ENCODE measurements at regions not wholly inside any gene's neighbourhood (a gene's known extent, or its start where the extent isn't known, plus 50 kb on each side); places are given as distances from the start of the nearest gene placed in this dataset.

DNA sequence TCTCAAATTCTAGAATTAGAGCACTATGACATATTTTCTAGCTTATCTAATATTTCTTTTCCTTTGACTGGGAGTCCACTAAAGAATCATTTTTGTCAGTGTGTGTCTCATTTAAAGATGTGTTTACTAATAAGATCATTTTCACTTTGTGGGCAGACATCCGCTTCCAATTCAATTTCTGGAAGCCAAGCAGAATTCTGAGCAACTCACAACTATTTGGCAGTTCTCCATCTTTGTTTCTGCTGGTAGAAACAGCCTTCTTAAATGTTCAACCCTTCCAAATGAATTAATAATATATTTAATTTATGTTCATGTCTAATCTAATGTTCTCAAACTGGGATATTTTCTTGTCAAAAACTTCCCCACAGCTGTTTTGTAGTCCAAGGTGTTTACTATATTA is 411.8 kb downstream of the KCTD12 start:
- H3K4me3 ChIP-seq (ENCODE audit: low read depth, low read length): no peak overlapping the region
- no peak for TF ChIP-seq CTCF (conservative IDR thresholded peaks at IDR 0.05; ENCODE audit: low read depth, low read length)
- peak; percentile 57 for DNase-seq (ENCODE audit: low read depth)

GRCh38 chr13:76473552-76474134 is 412.6 kb downstream of the KCTD12 start:
- peak; percentile 83 for TF ChIP-seq CTCF (conservative IDR thresholded peaks at IDR 0.05; ENCODE audit: low read depth, low read length)
- no peak overlapping the region for H3K4me3 ChIP-seq (ENCODE audit: low read depth, low read length)
- peak; percentile 92 for DNase-seq (ENCODE audit: low read depth)

DNA sequence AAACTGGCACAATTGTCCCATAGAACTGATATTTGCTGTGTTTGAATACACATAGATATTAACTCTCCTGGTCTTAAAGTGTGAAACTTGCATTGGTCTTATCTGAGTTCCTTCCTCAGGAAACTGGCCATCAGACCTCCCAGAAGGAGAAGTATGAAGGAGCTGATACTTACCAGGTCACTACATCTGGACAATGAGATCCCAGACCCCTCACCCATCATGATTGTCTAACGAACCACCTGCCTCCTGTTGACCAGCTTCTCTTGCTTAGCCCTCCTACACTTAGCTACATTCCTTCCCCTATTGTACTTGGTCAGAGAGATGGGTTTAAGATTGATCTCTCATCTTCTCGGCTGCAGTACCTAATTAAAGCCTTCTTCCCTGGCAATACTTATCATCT is 413.3 kb downstream of the KCTD12 start:
- H3K4me3 ChIP-seq (ENCODE audit: low read depth, low read length): no peak overlapping the region
- no peak for TF ChIP-seq CTCF (conservative IDR thresholded peaks at IDR 0.05; ENCODE audit: low read depth, low read length)
- no peak for DNase-seq (ENCODE audit: low read depth)

- no peak for DNase-seq (ENCODE audit: low read depth)
- no peak for TF ChIP-seq CTCF (conservative IDR thresholded peaks at IDR 0.05; ENCODE audit: low read depth, low read length)
Measured at GRCh38 chr13:76471486-76471885, 414.7 kb downstream of the KCTD12 start.

DNA sequence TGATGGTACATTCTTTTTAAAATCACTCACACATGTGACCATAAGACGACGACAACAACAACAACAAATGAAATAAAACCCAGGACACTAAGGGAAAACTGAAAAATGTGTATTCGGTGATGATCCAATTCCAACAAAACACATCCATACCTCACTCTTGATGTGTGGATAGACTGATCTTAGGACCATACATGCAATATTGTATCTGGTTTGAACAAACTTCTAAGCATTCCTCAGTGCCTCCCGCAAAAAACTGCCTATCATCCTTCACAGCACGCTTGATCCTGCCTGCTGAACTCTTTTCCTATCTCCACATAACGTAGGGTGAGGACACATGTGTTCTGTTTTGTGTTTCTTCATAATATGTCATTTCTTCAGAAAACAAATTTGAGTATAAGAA is 415.2 kb downstream of the KCTD12 start:
- TF ChIP-seq CTCF (conservative IDR thresholded peaks at IDR 0.05; ENCODE audit: low read depth, low read length): no peak
- no peak overlapping the region for H3K4me3 ChIP-seq (ENCODE audit: low read depth, low read length)
- DNase-seq (ENCODE audit: low read depth): no peak

More at GRCh38 chr13:76471486-76471885, 414.7 kb downstream of the KCTD12 start:
- no peak overlapping the region for H3K4me3 ChIP-seq (ENCODE audit: low read depth, low read length)

DNA sequence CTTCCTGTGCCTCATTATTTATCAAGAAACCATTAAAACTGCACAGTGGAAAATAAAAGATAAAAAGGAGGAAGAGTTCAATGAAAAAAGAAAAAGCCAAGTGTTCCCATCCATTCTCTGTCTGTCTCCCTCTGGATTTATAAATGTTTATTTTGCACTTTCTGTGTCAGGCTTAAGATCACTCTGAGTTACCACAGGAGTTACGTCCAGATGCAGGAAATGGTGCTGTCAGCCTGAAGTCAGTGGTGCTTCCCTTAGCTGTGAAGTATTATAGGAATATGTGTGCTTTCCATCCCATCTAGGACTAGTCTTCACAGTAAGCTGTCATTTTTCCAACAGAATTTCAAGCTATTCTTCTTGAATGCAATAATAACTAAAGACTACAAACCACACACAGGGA is 420.2 kb downstream of the KCTD12 start:
- DNase-seq (ENCODE audit: low read depth): peak; percentile 28
- TF ChIP-seq CTCF (conservative IDR thresholded peaks at IDR 0.05; ENCODE audit: low read depth, low read length): no peak
- H3K4me3 ChIP-seq (ENCODE audit: low read depth, low read length): no peak overlapping the region

- no peak overlapping the region for H3K4me3 ChIP-seq (ENCODE audit: low read depth, low read length)
- no peak for DNase-seq (ENCODE audit: low read depth)
- no peak for TF ChIP-seq CTCF (conservative IDR thresholded peaks at IDR 0.05; ENCODE audit: low read depth, low read length)
Measured at GRCh38 chr13:76463314-76463713, 422.9 kb downstream of the KCTD12 start.
